A549 (cell line): ENCODE measurements at regions not wholly inside any gene's neighbourhood (a gene's known extent, or its start where the extent isn't known, plus 50 kb on each side); places are given as distances from the start of the nearest gene placed in this dataset.

Experiments
- ATAC-seq, 2 experiments: fragments of 200-7000 bp in 1 of 2; fragments of >200 bp in 1 of 2; cut with Nextera tagmentation in 1 of 2; cut with Tn5 transposase in 1 of 2; 3 replicates each; pipeline versions ENCODE4 v1.8.0 to v1.9.1; 2018 to 2020; ENCODE audit warnings: mild to moderate bottlenecking in 1 of 2, moderate library complexity in 1 of 2
- CTCF ChIA-PET: fragments of 300-600 bp; sonication (Branson Sonifier 250); formaldehyde crosslinking; extraction: SDS; loops from one replicate; lab custom pipeline; 2021; ENCODE audit warnings: antibody characterized with exemption, inconsistent platforms; lab: Yijun Ruan, JAX
- POLR2A ChIA-PET: fragments of 350-600 bp; formaldehyde crosslinking; extraction: SDS; loops from one replicate; lab custom pipeline; 2021; ENCODE audit warnings: antibody characterized with exemption, inconsistent platforms; lab: Yijun Ruan, JAX
- DNase-seq, 2 experiments: peaks; one replicate each; pipeline versions ENCODE4 v3.0.0 to v3.0.0-alpha.2; 2011 to 2016; ENCODE audit warnings: low read depth in 1 of 2, low spot score in 1 of 2
- FAIRE-seq: peaks from 2 replicates; lab custom pipeline; 2011; peaks lifted over from hg19 to GRCh38; lab: Jason Lieb, UNC
- H3K27ac ChIP-seq, 2 experiments: fragments of >200 bp; sonication (Bioruptor Twin); formaldehyde crosslinking; 3 replicates each; pipeline ENCODE4 v1.5.1; 2016 to 2017
- H3K4me1 ChIP-seq: fragments of >200 bp; sonication (Bioruptor Twin); formaldehyde crosslinking; 3 replicates; pipeline ENCODE4 v1.6.1; 2016
- H3K4me2 ChIP-seq: fragments of >200 bp; sonication (Bioruptor Twin); formaldehyde crosslinking; 3 replicates; pipeline ENCODE4 v1.6.1; 2016
- H3K4me3 ChIP-seq: fragments of >200 bp; sonication (Bioruptor Twin); formaldehyde crosslinking; 3 replicates; pipeline ENCODE4 v1.5.1; 2016
- H3K9me3 ChIP-seq: fragments of >200 bp; sonication (Bioruptor Twin); formaldehyde crosslinking; 3 replicates; pipeline ENCODE4 v1.6.1; 2016
- CHD2 ChIP-seq: fragments of 150-350 bp; IDR thresholded peaks from 2 replicates; pipeline ENCODE4 v1.6.1; 2014; ENCODE audit warnings: low read length; ENCODE audit not compliant: partially characterized antibody
- CHD4 ChIP-seq: fragments of 200-600 bp; sonication (generic); IDR thresholded peaks from 2 replicates; pipeline ENCODE4 v1.6.1; 2016; ENCODE audit warnings: antibody characterized with exemption, mild to moderate bottlenecking, borderline replicate concordance
- EP300 ChIP-seq, 2 experiments: fragments of >200 bp; sonication (Bioruptor Twin); formaldehyde crosslinking; IDR thresholded peaks; 2 replicates in 1 of 2; 3 replicates in 1 of 2; pipeline ENCODE4 v1.6.1; 2016 to 2017
- FOSB ChIP-seq: fragments of 250-450 bp; sonication (Bioruptor Pico); IDR thresholded peaks from 2 replicates; pipeline ENCODE4 v1.5.0; 2020; ENCODE audit warnings: mild to moderate bottlenecking, moderate library complexity
- FOSL2 ChIP-seq, 2 experiments: fragments of 450-650 bp in 1 of 2; fragments of >200 bp in 1 of 2; sonication (Bioruptor Twin) in 1 of 2; formaldehyde crosslinking; IDR thresholded peaks; 2 replicates each; pipeline versions ENCODE4 v1.5.0 to v1.6.1; 2016 to 2020; ENCODE audit warnings: mild to moderate bottlenecking in 1 of 2, moderate library complexity in 1 of 2
- FOXS1 ChIP-seq: fragments of 250-450 bp; sonication (Bioruptor Pico); IDR thresholded peaks from 2 replicates; pipeline ENCODE4 v1.5.0; 2020; ENCODE audit warnings: mild to moderate bottlenecking, moderate library complexity
- GATA3 ChIP-seq: IDR thresholded peaks from 2 replicates; pipeline ENCODE4 v1.6.1; 2012; ENCODE audit warnings: borderline replicate concordance
- HES2 ChIP-seq: fragments of >200 bp; sonication (Bioruptor Twin); formaldehyde crosslinking; IDR thresholded peaks from 2 replicates; pipeline ENCODE4 v1.6.1; 2016
- HOXA7 ChIP-seq: fragments of 250-450 bp; sonication (Bioruptor Pico); IDR thresholded peaks from 2 replicates; pipeline ENCODE4 v1.5.0; 2020; ENCODE audit warnings: mild to moderate bottlenecking, moderate library complexity
- HOXB5 ChIP-seq: fragments of 250-450 bp; sonication (Bioruptor Pico); IDR thresholded peaks from 2 replicates; pipeline ENCODE4 v1.5.0; 2020; ENCODE audit warnings: mild to moderate bottlenecking, moderate library complexity
- JUNB ChIP-seq: fragments of >200 bp; sonication (Bioruptor Twin); formaldehyde crosslinking; IDR thresholded peaks from 2 replicates; pipeline ENCODE4 v1.6.1; 2016
- MAZ ChIP-seq: fragments of 150-350 bp; IDR thresholded peaks from 2 replicates; pipeline ENCODE4 v1.6.1; 2014; ENCODE audit warnings: antibody characterized with exemption, low read depth, low read length, borderline replicate concordance
- NFE2L2 ChIP-seq: fragments of 150-350 bp; conservative IDR thresholded peaks from 2 replicates; pipeline ENCODE4 v1.6.1; 2014; ENCODE audit warnings: low read length
- NR3C1 ChIP-seq: fragments of >200 bp; sonication (Bioruptor Twin); formaldehyde crosslinking; IDR thresholded peaks from 3 replicates; pipeline ENCODE4 v1.6.1; 2017
- PHF8 ChIP-seq: fragments of 200-600 bp; sonication (generic); IDR thresholded peaks from 2 replicates; pipeline ENCODE4 v1.6.1; 2016; ENCODE audit warnings: low read depth, mild to moderate bottlenecking, antibody characterized with exemption, moderate library complexity, borderline replicate concordance
- POLR2A ChIP-seq: IDR thresholded peaks from 2 replicates; pipeline ENCODE4 v1.6.1; 2012; ENCODE audit warnings: mild to moderate bottlenecking, low read length
- RAD21 ChIP-seq, 2 experiments: fragments of >200 bp in 1 of 2; sonication (Bioruptor Twin) in 1 of 2; formaldehyde crosslinking in 1 of 2; IDR thresholded peaks in 1 of 2; conservative IDR thresholded peaks in 1 of 2; 2 replicates in 1 of 2; 3 replicates in 1 of 2; pipeline ENCODE4 v1.6.1; 2012 to 2018; ENCODE audit warnings: inconsistent platforms in 1 of 2
- RCOR1 ChIP-seq: fragments of 150-350 bp; IDR thresholded peaks from 2 replicates; pipeline ENCODE4 v1.6.1; 2014; ENCODE audit warnings: antibody characterized with exemption, low read length, low read depth
- RNF2 ChIP-seq: fragments of 200-600 bp; sonication (generic); IDR thresholded peaks from 2 replicates; pipeline ENCODE4 v1.6.1; 2016; ENCODE audit warnings: low read depth, mild to moderate bottlenecking, antibody characterized with exemption, moderate library complexity, borderline replicate concordance
- SMC3 ChIP-seq: fragments of >200 bp; sonication (Bioruptor Twin); formaldehyde crosslinking; IDR thresholded peaks from 3 replicates; pipeline ENCODE4 v1.6.1; 2018; ENCODE audit warnings: inconsistent platforms
- WGBS: methylation state at CpG from one replicate; pipeline ENCODE4 v1.1.6; 2017; ENCODE audit errors: missing lambda C conversion rate; 5-methylcytosine and 5-hydroxymethylcytosine counted together
- TF ChIP-seq, protein P1 (sequence below): fragments of 250-450 bp; sonication (Bioruptor Pico); IDR thresholded peaks from 2 replicates; pipeline ENCODE4 v1.5.0; 2020; ENCODE audit warnings: low read depth, mild to moderate bottlenecking, moderate library complexity
- TF ChIP-seq, protein P2 (sequence below): fragments of 200-600 bp; sonication (generic); IDR thresholded peaks from 2 replicates; pipeline ENCODE4 v1.6.1; 2016; ENCODE audit warnings: antibody characterized with exemption, mild to moderate bottlenecking, moderate library complexity
- TF ChIP-seq, protein P3 (sequence below): fragments of >200 bp; sonication (Bioruptor Twin); formaldehyde crosslinking; IDR thresholded peaks from 3 replicates; pipeline ENCODE4 v1.5.1; 2016

GRCh38 chr3:194276768-194277103, 74.4 kb downstream of the CPN2 start:
- DNase-seq (no peak), ATAC-seq (peak in 1 of 2 experiments; percentile 10; a peak in 2 of 6 replicates)
- TF ChIP-seq, protein P1, sequence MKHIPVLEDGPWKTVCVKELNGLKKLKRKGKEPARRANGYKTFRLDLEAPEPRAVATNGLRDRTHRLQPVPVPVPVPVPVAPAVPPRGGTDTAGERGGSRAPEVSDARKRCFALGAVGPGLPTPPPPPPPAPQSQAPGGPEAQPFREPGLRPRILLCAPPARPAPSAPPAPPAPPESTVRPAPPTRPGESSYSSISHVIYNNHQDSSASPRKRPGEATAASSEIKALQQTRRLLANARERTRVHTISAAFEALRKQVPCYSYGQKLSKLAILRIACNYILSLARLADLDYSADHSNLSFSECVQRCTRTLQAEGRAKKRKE (CRISPR knock-in tag) = no peak
- TF ChIP-seq POLR2A = no peak
- no peak for TF ChIP-seq HOXB5 (CRISPR knock-in tag)
- no peak for TF ChIP-seq FOXS1 (CRISPR knock-in tag)
- TF ChIP-seq MAZ = no peak
- no peak for TF ChIP-seq CHD4
- TF ChIP-seq RAD21 (conservative IDR thresholded peaks at IDR 0.05 in 1 of 2, IDR thresholded peaks at IDR 0.05 in 1 of 2) = no peak
- TF ChIP-seq, all 56 proteins: peak for 0
- Histone ChIP-seq H3K27ac (peak overlapping the region in 1 of 2 experiments; percentile 47; a peak in 1 of 6 replicates), H3K9me3 (no peaks in the 10 kb centered on the region), H3K4me2 (no peak overlapping the region), H3K4me1 (peaks cover 15% of the 10 kb centered on the region), H3K4me3 (no peak overlapping the region)
- POLR2A ChIA-PET = no interaction called here
- CTCF ChIA-PET = no interaction called here
- FAIRE-seq = no peak
- WGBS = 95% methylated on average over 2 of the region's 4 CpGs

- WGBS = 88% methylated on average over 6 of the region's 16 CpGs
- DNase-seq = no peak
- peak overlapping the region in 1 of 2 experiments; percentile 47; a peak in 3 of 6 replicates for H3K27ac ChIP-seq
- ChIA-PET CTCF (no interaction called here), POLR2A (no interaction called here)
- H3K4me3 ChIP-seq = no peak overlapping the region
- H3K4me2 ChIP-seq = no peak overlapping the region
- FAIRE-seq = no peak
- ATAC-seq = peak in 1 of 2 experiments; percentile 17; a peak in 3 of 6 replicates
- peaks cover 15% of the 10 kb centered on the region for H3K4me1 ChIP-seq
- H3K9me3 ChIP-seq = no peaks in the 10 kb centered on the region
- TF ChIP-seq NFE2L2 (no peak), CHD2 (no peak), CHD4 (no peak), EP300 (IDR thresholded peaks at IDR 0.05) (no peak), NR3C1 (no peak), SMC3 (no peak), RCOR1 (no peak), JUNB (no peak), RNF2 (no peak)
- TF ChIP-seq, protein P2, sequence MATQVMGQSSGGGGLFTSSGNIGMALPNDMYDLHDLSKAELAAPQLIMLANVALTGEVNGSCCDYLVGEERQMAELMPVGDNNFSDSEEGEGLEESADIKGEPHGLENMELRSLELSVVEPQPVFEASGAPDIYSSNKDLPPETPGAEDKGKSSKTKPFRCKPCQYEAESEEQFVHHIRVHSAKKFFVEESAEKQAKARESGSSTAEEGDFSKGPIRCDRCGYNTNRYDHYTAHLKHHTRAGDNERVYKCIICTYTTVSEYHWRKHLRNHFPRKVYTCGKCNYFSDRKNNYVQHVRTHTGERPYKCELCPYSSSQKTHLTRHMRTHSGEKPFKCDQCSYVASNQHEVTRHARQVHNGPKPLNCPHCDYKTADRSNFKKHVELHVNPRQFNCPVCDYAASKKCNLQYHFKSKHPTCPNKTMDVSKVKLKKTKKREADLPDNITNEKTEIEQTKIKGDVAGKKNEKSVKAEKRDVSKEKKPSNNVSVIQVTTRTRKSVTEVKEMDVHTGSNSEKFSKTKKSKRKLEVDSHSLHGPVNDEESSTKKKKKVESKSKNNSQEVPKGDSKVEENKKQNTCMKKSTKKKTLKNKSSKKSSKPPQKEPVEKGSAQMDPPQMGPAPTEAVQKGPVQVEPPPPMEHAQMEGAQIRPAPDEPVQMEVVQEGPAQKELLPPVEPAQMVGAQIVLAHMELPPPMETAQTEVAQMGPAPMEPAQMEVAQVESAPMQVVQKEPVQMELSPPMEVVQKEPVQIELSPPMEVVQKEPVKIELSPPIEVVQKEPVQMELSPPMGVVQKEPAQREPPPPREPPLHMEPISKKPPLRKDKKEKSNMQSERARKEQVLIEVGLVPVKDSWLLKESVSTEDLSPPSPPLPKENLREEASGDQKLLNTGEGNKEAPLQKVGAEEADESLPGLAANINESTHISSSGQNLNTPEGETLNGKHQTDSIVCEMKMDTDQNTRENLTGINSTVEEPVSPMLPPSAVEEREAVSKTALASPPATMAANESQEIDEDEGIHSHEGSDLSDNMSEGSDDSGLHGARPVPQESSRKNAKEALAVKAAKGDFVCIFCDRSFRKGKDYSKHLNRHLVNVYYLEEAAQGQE = no peak
- TF ChIP-seq, protein P1 (CRISPR knock-in tag) = no peak
- TF ChIP-seq, all 56 proteins: peak for 0
Observed at GRCh38 chr3:194277104-194277785, 73.9 kb downstream of the CPN2 start.

DNA sequence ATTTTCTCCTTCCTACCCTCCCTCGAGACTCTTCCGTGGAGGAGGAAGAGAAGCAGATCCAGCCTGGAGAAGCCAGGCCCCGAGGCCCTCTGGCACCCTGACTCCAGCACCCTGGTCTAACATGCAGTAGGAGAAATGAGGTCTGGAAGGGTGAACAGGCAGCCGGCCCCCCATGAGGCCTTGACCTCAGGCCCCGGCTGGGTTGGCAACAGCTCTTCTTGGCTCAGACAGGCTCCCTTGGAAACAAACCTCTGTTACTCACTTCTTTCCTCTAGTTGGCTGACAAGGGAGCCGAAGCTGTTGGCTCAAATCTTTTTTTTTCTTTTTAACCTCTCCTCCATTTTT, 73.4 kb downstream of the CPN2 start:
- POLR2A ChIA-PET = no interaction called here
- DNase-seq (no peak), ATAC-seq (peak in 1 of 2 experiments; percentile 9; a peak in 2 of 6 replicates), FAIRE-seq (no peak)
- Histone ChIP-seq H3K4me3 (no peak overlapping the region), H3K4me1 (peaks cover 15% of the 10 kb centered on the region), H3K9me3 (no peaks in the 10 kb centered on the region), H3K27ac (peak overlapping the region in 1 of 2 experiments; percentile 47; a peak in 3 of 6 replicates), H3K4me2 (no peak overlapping the region)
- CTCF ChIA-PET = no interaction called here
- 82% methylated on average over 6 of the region's 6 CpGs for WGBS
- TF ChIP-seq MAZ = no peak
- no peak for TF ChIP-seq NFE2L2
- TF ChIP-seq FOSL2 (IDR thresholded peaks at IDR 0.05) = no peak
- TF ChIP-seq FOSL2 (CRISPR knock-in tag; IDR thresholded peaks at IDR 0.05) = no peak
- no peak for TF ChIP-seq FOSB (CRISPR knock-in tag)
- TF ChIP-seq RCOR1 = no peak
- TF ChIP-seq, protein P3, sequence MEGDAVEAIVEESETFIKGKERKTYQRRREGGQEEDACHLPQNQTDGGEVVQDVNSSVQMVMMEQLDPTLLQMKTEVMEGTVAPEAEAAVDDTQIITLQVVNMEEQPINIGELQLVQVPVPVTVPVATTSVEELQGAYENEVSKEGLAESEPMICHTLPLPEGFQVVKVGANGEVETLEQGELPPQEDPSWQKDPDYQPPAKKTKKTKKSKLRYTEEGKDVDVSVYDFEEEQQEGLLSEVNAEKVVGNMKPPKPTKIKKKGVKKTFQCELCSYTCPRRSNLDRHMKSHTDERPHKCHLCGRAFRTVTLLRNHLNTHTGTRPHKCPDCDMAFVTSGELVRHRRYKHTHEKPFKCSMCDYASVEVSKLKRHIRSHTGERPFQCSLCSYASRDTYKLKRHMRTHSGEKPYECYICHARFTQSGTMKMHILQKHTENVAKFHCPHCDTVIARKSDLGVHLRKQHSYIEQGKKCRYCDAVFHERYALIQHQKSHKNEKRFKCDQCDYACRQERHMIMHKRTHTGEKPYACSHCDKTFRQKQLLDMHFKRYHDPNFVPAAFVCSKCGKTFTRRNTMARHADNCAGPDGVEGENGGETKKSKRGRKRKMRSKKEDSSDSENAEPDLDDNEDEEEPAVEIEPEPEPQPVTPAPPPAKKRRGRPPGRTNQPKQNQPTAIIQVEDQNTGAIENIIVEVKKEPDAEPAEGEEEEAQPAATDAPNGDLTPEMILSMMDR = no peak
- no peak for TF ChIP-seq HES2
- TF ChIP-seq GATA3 = no peak
- TF ChIP-seq, protein P1 (CRISPR knock-in tag) = no peak
- TF ChIP-seq NR3C1 = no peak
- no peak for TF ChIP-seq PHF8
- no peak for TF ChIP-seq HOXA7 (CRISPR knock-in tag)
